ENCODE measurements at regions not wholly inside any gene's neighbourhood (a gene's known extent, or its start where the extent isn't known, plus 50 kb on each side); places are given as distances from the start of the nearest gene placed in this dataset.

GRCh38 chr1:73627723-73628122 is 570.3 kb downstream of the LRRIQ3 start:
- TF ChIP-seq EZH2 (IDR thresholded peaks at IDR 0.05; ENCODE audit: insufficient read depth, poor library complexity, severe bottlenecking) = no peak
- TF ChIP-seq EZH2phosphoT487 (IDR thresholded peaks at IDR 0.05; ENCODE audit: insufficient read depth, low read depth) = no peak
